RKO (cell line): ENCODE measurements at regions not wholly inside any gene's neighbourhood (a gene's known extent, or its start where the extent isn't known, plus 50 kb on each side); places are given as distances from the start of the nearest gene placed in this dataset.
A peak's percentile ranks its signal among the peaks of the same experiment; 100 is the strongest.

Experiments
- DNase-seq: peaks from one replicate; pipeline ENCODE4 v3.0.0-alpha.2; 2016; ENCODE audit warnings: low spot score

DNA sequence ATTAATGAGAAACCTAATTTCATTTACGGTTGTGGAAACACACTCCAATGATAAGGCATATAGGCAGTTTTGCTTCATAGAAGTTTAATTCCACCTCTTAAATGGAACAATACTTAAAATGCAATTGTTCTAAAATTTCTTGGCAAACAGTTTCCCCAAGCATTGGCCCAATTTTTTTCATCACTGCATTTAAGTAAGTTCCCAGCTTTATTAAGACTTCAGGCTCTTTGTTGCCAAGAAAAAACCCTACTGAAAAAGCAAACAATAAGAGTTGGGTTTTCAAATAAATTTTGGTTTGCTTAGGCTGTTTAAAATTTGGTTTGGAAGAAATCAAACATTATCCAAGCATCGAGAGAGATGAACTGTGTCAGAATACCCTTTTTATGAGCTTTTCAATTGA, 690.9 kb upstream of the NRSN1 start:
- no peak for DNase-seq

DNA sequence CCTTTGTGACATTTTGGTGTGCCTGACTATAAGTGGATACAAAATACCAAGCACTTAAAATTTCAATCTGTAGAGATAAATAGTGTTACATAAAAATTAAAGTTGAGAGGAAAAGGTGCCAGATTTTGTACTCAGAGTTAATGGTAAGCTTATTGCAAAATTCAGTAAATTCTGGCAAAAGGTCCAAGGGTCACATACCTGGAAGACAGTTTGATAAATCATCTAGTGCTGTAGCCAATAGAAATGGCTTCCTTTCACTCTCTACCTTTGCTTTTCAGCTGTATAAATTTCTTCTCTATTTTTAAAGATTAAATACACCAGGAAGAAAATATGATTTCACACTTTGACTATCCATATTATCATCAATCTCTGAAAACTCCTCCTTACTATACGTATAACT, 690.2 kb upstream of the NRSN1 start:
- DNase-seq, result no peak

DNA sequence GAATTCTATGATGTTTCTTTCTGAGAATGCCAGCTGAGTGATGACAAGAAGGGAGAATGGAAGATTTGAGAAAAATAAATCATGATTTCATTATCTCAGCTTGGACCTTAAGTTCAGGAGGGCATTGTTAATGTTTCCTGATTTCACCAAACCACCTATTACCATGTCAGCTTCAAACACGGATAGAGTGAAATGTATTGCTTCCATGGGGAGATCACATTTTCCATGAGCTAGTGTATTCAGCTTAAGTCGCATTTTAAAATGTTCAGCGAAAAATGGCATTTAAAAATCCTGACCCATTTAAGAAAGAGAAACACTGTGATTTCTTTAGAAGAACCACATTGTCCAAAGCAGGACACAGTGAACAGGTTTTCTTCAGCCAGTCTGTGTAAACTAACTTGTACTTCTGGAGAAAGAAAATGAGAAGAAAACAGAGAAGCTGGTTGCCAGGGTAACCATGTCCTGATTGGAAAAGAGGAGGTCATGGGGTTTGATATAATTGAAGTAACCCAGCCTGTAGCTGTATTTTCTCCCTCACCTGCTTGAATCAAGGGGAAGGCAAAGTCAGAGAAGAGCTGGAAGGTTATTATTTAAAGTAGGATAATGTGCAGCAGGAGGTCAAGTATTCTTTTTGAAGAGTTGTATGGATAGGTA, 684.1 kb upstream of the NRSN1 start:
- DNase-seq, result no peak

DNA sequence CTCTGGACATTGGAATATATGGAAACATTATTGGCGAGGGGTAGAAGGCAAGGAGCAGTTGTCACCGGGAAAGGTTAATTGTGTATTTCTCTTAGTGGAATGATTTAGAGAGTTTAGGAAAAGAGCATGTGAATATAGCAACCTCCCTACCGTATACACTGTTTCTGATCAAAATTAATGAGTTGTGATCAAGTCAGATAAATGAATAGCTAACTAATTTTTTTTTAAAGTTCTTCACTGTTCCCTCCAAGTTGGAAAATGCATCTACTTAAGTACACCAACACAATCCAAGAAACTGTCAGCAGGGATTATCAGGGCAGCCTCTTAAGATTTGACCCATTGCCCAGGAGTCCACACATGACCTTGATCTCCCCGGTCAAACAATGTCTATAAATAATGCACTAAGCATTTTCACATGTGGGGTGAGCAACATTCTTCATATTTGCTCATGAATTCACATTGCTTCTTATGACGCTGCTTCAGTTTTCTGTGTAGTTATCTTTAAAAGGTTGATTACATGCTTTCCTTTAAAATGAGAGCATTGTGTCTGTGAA, 680.8 kb upstream of the NRSN1 start:
- DNase-seq, result no peak

GRCh38 chr6:23446469-23446967, 679.5 kb upstream of the NRSN1 start:
- peak; percentile 17 for DNase-seq

GRCh38 chr6:23447731-23448130, 678.3 kb upstream of the NRSN1 start:
- no peak for DNase-seq

DNA sequence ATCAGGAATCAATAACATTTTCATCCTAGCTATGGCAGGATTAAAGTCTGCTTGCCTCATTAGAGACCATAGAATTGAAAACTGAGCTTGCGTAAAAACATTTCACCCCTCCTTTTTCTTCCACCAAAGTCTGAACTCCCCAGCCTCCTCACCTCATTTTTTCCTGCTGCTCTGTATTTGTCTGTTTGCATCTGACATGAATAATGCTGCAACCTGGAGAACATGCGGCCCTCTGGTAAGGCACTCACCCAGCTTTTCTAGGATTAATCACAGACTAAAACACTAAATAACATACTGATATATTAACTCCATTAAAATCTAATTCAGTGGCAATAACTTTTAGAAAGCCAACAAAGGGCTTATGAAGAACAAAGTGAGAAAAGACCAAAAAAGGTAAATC, 677.7 kb upstream of the NRSN1 start:
- DNase-seq, result no peak

- DNase-seq, result peak; percentile 58
Observed at GRCh38 chr6:23454080-23454976, 671.7 kb upstream of the NRSN1 start.

DNA sequence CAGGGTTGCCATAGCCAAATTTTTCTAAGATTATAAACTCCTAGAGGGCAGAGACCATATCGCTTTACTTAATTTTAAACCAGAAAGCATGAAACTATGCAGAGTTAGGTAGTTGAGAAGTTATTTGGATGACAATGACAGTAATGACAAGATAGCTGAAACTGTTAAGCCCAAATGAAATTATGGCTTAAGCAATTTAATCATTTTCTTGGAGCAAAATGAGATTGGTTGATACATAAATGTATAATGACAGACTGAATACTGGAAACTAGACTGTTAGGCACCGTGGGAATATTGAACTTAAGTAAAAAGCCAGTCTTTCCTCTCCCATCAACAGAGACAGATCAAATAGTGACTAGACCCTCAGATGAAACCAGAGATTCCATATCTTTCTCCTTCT, 670.3 kb upstream of the NRSN1 start:
- DNase-seq, result no peak

DNA sequence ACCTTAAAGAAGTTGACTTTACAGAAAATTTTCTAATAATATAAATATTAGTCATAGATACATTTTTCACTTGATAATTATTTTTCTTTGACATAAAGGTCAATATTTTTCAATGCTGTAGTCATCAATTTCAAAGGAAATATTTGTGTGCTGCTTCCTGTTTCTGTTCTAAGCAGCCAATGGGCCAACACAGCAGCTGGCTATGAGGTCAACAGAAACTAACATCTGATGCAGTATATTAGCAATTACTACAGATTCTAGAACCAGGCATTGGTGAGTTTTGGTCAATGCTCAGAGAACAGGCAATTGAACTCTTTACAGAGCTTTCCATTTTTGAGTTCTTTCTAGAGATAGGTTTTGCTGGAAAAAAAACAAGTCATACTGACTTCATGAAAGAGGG, 669.6 kb upstream of the NRSN1 start:
- DNase-seq, result no peak

GRCh38 chr6:23457321-23457720, 668.7 kb upstream of the NRSN1 start:
- DNase-seq, result no peak

GRCh38 chr6:23465912-23466311, 660.1 kb upstream of the NRSN1 start:
- no peak for DNase-seq

- no peak for DNase-seq
Observed at GRCh38 chr6:23477586-23477985, 648.4 kb upstream of the NRSN1 start.

- DNase-seq, result no peak
Observed at GRCh38 chr6:23478312-23478711, 647.7 kb upstream of the NRSN1 start.

DNA sequence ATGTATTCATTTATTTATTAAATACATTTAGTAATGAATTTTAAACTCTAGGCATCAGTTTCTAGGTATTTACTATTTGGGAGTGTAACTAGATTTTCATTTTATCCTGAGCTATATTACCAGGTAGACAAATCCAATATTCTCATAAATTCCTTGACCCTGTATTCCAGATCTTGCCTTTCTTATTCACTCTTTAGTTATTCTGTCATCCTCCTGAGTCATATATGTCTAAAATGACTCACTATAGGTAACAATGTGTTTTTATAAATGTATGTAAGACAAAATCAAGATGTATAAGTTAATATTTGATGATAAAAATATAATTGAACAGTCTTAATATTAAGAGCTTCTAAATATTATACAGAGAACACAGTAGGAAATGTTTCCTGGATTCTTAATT, 642.1 kb upstream of the NRSN1 start:
- DNase-seq, result no peak

GRCh38 chr6:23494367-23494766, 631.6 kb upstream of the NRSN1 start:
- DNase-seq, result no peak

- no peak for DNase-seq
Observed at GRCh38 chr6:23498013-23498412, 628.0 kb upstream of the NRSN1 start.

GRCh38 chr6:23499549-23499948, 626.5 kb upstream of the NRSN1 start:
- no peak for DNase-seq

DNA sequence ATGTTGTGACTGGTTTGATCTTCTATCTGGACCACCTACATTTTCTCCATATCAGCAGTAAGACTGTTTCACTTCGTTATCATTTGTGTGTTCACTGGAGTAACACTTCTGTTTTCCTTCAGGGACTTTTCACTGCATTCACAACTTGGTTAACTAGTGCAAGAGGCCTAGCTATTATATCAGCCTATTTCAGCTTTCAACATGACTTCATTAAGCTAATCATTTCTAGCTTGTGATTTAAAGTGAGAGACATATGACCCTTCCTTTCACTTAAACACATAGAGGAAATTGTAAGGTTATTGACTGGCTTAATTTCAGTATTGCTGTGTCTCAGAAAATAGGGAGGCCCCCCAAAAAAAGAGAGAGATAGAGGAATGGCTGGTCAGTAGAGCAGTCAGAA, 622.8 kb upstream of the NRSN1 start:
- no peak for DNase-seq

DNA sequence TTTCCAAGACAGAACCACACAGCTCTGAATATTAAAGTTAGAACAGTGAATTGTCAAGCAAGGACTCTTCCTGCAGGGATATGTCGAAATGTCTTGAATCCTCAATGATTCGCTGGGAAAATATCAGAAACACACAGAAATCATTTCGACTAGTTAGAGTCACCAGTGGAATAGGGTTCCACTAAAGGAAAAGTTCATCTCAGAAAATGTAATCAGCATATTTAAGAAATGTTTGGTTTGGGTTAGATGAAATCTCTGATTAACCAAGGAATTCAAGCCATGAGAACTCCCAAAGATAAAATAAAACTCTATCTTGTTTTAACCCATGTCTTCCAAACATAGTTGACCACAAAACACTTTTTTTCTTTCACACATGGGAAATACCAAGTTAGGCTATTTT, 621.0 kb upstream of the NRSN1 start:
- no peak for DNase-seq

DNA sequence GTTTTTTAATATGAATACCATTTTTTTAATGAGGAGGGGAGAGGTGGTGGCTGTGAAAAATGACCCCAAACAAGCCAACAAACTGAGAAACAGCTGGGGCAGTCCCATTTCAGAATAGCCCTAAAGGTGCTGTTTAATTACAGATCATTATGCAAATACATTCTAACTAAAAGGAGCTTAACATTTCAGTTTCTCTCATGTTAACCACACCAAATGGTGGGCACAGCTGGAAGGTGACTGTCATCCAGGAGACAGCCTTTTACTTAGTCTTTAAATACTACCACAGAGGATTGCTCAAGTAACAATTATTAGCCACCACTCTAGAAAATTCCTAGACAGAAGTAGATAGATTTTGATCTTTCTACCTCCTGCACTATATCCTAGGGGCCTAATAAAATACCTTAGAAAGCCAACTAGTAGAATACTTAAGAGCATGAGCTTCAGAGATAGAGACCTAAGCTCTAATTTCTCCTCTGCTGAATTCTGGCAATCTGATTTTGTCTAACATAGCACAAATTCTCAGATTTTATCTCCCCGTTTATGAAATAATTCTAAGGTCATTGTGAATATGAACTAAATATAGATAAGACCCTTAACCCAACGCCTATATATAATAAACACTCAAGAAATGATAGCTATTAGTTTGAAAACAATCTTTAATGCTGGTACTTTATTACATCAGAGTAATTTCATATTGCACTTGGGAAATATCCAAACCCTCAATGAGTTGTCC, 615.1 kb upstream of the NRSN1 start:
- no peak for DNase-seq

GRCh38 chr6:23511817-23512216, 614.2 kb upstream of the NRSN1 start:
- no peak for DNase-seq
